ENCODE measurements at regions not wholly inside any gene's neighbourhood (a gene's known extent, or its start where the extent isn't known, plus 50 kb on each side); places are given as distances from the start of the nearest gene placed in this dataset.

DNA sequence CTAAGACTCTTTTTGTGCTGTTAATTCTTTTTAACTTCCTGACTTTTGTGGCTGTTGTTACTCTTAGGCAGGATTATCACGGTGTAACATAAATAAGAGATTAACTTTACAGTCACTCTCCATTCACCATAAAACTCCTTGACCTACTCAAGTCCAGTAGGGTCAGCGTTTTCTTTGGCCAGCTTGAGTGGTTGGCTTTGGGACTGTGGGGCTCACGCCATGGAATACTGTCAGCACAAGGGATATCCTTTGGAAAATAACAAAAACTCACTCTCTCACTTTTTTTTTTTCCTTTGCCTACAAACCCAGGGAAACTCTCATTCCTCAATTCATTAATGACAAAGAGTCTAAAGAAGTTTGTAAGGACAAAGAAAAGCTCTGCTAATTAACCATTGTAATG is 89.4 kb upstream of the TLL1 start:
- no peak overlapping the region for H3K4me2 ChIP-seq (ENCODE audit: low read depth, low read length)
- no TSS peak for BruUV-seq (replicated peaks)
- no peaks in the 10 kb centered on the region for H3K9me3 ChIP-seq (ENCODE audit: low read length)
- H3K4me3 ChIP-seq (replicated peaks in 1 of 3; ENCODE audit: insufficient read depth in 1 of 3, low read depth in 2 of 3, low read length in 3 of 3): no peak overlapping the region
- H3K9ac ChIP-seq (ENCODE audit: insufficient read depth, low read depth, low read length): no peak overlapping the region
- ChIA-PET POLR2A (no interaction called here), CTCF (ENCODE audit: low intra/inter-chr PET ratio, low total read pairs) (no interaction called here)
- FAIRE-seq: no peak
- intact Hi-C loops (cut with micrococcal nuclease; ENCODE audit: unreplicated experiment): no loop called here
- H3K36me3 ChIP-seq (replicated peaks in 1 of 2; ENCODE audit: control insufficient read depth in 1 of 2, insufficient read depth in 2 of 2, low read length in 2 of 2): no peaks in the 10 kb centered on the region
- H2AFZ ChIP-seq (ENCODE audit: low read length): no peak overlapping the region
- no peaks in the 10 kb centered on the region for H3K27me3 ChIP-seq (ENCODE audit: control insufficient read depth in 1 of 2, insufficient read depth in 2 of 2, low read length in 2 of 2)
- no peak for DNase-seq (ENCODE audit: low spot score)
- WGBS (ENCODE audit: low lambda C conversion rate): 0% methylated on average over 3 of the region's 3 CpGs
- in situ Hi-C loops (cut with HindIII; ENCODE audit: extremely low pct_ligation_motif_present, low pct_unique_long_range_greater_than_20kb): no loop called here
- H3K4me1 ChIP-seq (ENCODE audit: insufficient read depth, low read length): no peaks in the 10 kb centered on the region
- H4K20me1 ChIP-seq (ENCODE audit: insufficient read depth, low read length): no peaks in the 10 kb centered on the region
- H3K79me2 ChIP-seq (ENCODE audit: insufficient read depth, low read length): no peaks in the 10 kb centered on the region
- no peak for TF ChIP-seq CBX5 (CRISPR knock-in tag; IDR thresholded peaks at IDR 0.05; ENCODE audit: borderline replicate concordance)
- no peak for ATAC-seq
- H3K27ac ChIP-seq (ENCODE audit: extremely low read length, insufficient read depth, low read length): no peak overlapping the region

DNA sequence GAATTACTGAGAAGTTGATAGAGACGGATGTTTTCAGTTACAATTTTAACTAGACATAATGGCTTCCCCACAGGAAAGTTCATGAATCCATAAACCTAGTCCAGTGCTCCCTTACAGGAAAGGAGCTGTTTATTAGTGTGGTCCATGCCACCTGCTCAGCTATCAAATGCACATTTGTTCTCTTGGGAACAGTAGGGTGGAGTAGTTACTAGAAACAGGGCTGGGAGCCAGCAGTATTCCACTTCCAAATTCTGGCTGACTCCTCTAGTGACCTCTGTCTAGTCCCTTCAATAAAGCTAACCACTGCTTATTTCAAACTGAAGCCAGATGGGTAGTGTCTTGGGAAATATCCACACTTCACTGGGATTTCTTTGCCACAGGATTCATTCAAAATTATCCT is 88.4 kb upstream of the TLL1 start:
- TF ChIP-seq ATF7-NPFF (CRISPR knock-in tag; IDR thresholded peaks at IDR 0.05; ENCODE audit: low read depth) (no peak), ZNF792 (CRISPR knock-in tag; IDR thresholded peaks at IDR 0.05) (no peak), JUNB (CRISPR knock-in tag; IDR thresholded peaks at IDR 0.05; ENCODE audit: borderline replicate concordance) (no peak), ZNF329 (CRISPR knock-in tag; IDR thresholded peaks at IDR 0.05; ENCODE audit: low read depth) (no peak), ZFX (CRISPR knock-in tag; IDR thresholded peaks at IDR 0.05; ENCODE audit: low read depth) (no peak), ZBTB21 (CRISPR knock-in tag; IDR thresholded peaks at IDR 0.05) (no peak), ZNF44 (CRISPR knock-in tag; IDR thresholded peaks at IDR 0.05) (no peak)
- TF ChIP-seq, protein P1, sequence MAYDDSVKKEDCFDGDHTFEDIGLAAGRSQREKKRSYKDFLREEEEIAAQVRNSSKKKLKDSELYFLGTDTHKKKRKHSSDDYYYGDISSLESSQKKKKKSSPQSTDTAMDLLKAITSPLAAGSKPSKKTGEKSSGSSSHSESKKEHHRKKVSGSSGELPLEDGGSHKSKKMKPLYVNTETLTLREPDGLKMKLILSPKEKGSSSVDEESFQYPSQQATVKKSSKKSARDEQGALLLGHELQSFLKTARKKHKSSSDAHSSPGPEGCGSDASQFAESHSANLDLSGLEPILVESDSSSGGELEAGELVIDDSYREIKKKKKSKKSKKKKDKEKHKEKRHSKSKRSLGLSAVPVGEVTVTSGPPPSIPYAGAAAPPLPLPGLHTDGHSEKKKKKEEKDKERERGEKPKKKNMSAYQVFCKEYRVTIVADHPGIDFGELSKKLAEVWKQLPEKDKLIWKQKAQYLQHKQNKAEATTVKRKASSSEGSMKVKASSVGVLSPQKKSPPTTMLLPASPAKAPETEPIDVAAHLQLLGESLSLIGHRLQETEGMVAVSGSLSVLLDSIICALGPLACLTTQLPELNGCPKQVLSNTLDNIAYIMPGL (CRISPR knock-in tag; IDR thresholded peaks at IDR 0.05; ENCODE audit: borderline replicate concordance in 1 of 2, low read depth in 1 of 2): no peak
- H3K36me3 ChIP-seq (replicated peaks in 1 of 2; ENCODE audit: control insufficient read depth in 1 of 2, insufficient read depth in 2 of 2, low read length in 2 of 2): no peaks in the 10 kb centered on the region
- H3K79me2 ChIP-seq (ENCODE audit: insufficient read depth, low read length): no peaks in the 10 kb centered on the region
- H3K9ac ChIP-seq (ENCODE audit: insufficient read depth, low read depth, low read length): no peak overlapping the region
- POLR2A ChIA-PET: no interaction called here
- in situ Hi-C loops (cut with HindIII; ENCODE audit: extremely low pct_ligation_motif_present, low pct_unique_long_range_greater_than_20kb): no loop called here
- DNase-seq (ENCODE audit: low spot score) (no peak), FAIRE-seq (no peak), ATAC-seq (no peak)
- intact Hi-C loops (cut with micrococcal nuclease; ENCODE audit: unreplicated experiment): no loop called here
- CTCF ChIA-PET (ENCODE audit: low intra/inter-chr PET ratio, low total read pairs): no interaction called here
- H3K4me2 ChIP-seq (ENCODE audit: low read depth, low read length): no peak overlapping the region
- WGBS (ENCODE audit: low lambda C conversion rate): 0% methylated on average over 1 of the region's 1 CpG
- no TSS peak for BruUV-seq (replicated peaks)
- no peak overlapping the region for H2AFZ ChIP-seq (ENCODE audit: low read length)
- H3K4me1 ChIP-seq (ENCODE audit: insufficient read depth, low read length): no peaks in the 10 kb centered on the region
- H3K27ac ChIP-seq (ENCODE audit: extremely low read length, insufficient read depth, low read length): no peak overlapping the region
- no peaks in the 10 kb centered on the region for H3K27me3 ChIP-seq (ENCODE audit: control insufficient read depth in 1 of 2, insufficient read depth in 2 of 2, low read length in 2 of 2)
- H4K20me1 ChIP-seq (ENCODE audit: insufficient read depth, low read length): no peaks in the 10 kb centered on the region
- H3K9me3 ChIP-seq (ENCODE audit: low read length): no peaks in the 10 kb centered on the region
- no peak overlapping the region for H3K4me3 ChIP-seq (replicated peaks in 1 of 3; ENCODE audit: insufficient read depth in 1 of 3, low read depth in 2 of 3, low read length in 3 of 3)
